MM.1S (cell line): ENCODE measurements at regions not wholly inside any gene's neighbourhood (a gene's known extent, or its start where the extent isn't known, plus 50 kb on each side); places are given as distances from the start of the nearest gene placed in this dataset.

Experiments used
- EZH2phosphoT487 ChIP-seq: fragments of 300-600 bp; sonication (generic); IDR thresholded peaks from 2 replicates; pipeline ENCODE4 v1.6.1; 2018; ENCODE audit warnings: antibody characterized with exemption, low read length
- TF ChIP-seq, protein P1 (sequence below): fragments of 300-600 bp; sonication (generic); IDR thresholded peaks from 2 replicates; pipeline ENCODE4 v1.5.1; 2016; ENCODE audit warnings: antibody characterized with exemption, low read length, mixed read lengths

DNA sequence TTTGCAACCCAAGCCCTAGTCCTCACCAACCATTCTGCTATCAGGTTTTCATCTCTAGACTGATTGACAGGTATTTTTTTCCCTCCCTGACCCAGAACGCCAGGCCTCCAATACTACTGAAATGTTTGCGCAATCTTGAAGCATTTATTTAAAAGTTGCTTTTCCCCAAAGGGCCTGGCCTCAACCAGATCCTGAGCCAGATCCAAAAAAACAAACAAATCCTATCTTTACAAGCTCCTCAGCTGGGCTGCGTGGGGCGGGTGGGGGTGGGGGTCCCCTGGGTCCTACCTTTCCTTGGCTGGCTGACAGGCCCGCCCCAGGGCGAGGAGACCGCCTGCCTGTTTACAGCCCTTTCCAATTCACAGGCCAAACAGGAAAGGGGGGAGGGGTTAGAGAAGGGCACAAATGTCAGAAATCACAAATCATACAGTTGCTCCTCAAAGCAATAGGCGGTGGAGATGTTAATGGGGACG, 98.8 kb downstream of the FOXD2 start:
- TF ChIP-seq, protein P1, sequence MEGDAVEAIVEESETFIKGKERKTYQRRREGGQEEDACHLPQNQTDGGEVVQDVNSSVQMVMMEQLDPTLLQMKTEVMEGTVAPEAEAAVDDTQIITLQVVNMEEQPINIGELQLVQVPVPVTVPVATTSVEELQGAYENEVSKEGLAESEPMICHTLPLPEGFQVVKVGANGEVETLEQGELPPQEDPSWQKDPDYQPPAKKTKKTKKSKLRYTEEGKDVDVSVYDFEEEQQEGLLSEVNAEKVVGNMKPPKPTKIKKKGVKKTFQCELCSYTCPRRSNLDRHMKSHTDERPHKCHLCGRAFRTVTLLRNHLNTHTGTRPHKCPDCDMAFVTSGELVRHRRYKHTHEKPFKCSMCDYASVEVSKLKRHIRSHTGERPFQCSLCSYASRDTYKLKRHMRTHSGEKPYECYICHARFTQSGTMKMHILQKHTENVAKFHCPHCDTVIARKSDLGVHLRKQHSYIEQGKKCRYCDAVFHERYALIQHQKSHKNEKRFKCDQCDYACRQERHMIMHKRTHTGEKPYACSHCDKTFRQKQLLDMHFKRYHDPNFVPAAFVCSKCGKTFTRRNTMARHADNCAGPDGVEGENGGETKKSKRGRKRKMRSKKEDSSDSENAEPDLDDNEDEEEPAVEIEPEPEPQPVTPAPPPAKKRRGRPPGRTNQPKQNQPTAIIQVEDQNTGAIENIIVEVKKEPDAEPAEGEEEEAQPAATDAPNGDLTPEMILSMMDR, result no peak
- no peak for TF ChIP-seq EZH2phosphoT487
